ENCODE measurements at regions not wholly inside any gene's neighbourhood (a gene's known extent, or its start where the extent isn't known, plus 50 kb on each side); places are given as distances from the start of the nearest gene placed in this dataset.

- no peak overlapping the region for H3K4me3 ChIP-seq (ENCODE audit: low read depth in 1 of 2, low read length in 2 of 2)
- H3K36me3 ChIP-seq (ENCODE audit: control insufficient read depth in 1 of 2, insufficient read depth in 2 of 2, low read length in 2 of 2), result no peaks in the 10 kb centered on the region
- no peaks in the 10 kb centered on the region for H3K27me3 ChIP-seq (ENCODE audit: control insufficient read depth in 1 of 2, insufficient read depth in 2 of 2, low read length in 2 of 2)
- no peak overlapping the region for H3K27ac ChIP-seq (ENCODE audit: low read depth, low read length)
- H3K4me1 ChIP-seq (ENCODE audit: control insufficient read depth in 1 of 2, insufficient read depth in 2 of 2, low read length in 2 of 2), result no peaks in the 10 kb centered on the region
- H3K9me3 ChIP-seq (ENCODE audit: control insufficient read depth in 1 of 2, low read length in 2 of 2), result no peaks in the 10 kb centered on the region
- no peak overlapping the region for H3K9ac ChIP-seq (ENCODE audit: low read depth in 1 of 2, low read length in 2 of 2)
These were observed 1458.3 kb upstream of the TENM3 start for GRCh38 chr4:180784940-180785339.

GRCh38 chr4:180788729-180789128, 1454.5 kb upstream of the TENM3 start:
- H3K9ac ChIP-seq (ENCODE audit: low read depth in 1 of 2, low read length in 2 of 2), result no peak overlapping the region
- H3K27me3 ChIP-seq (ENCODE audit: control insufficient read depth in 1 of 2, insufficient read depth in 2 of 2, low read length in 2 of 2), result no peaks in the 10 kb centered on the region
- no peaks in the 10 kb centered on the region for H3K9me3 ChIP-seq (ENCODE audit: control insufficient read depth in 1 of 2, low read length in 2 of 2)
- H3K4me3 ChIP-seq (ENCODE audit: low read depth in 1 of 2, low read length in 2 of 2), result no peak overlapping the region
- no peaks in the 10 kb centered on the region for H3K4me1 ChIP-seq (ENCODE audit: control insufficient read depth in 1 of 2, insufficient read depth in 2 of 2, low read length in 2 of 2)
- H3K36me3 ChIP-seq (ENCODE audit: control insufficient read depth in 1 of 2, insufficient read depth in 2 of 2, low read length in 2 of 2), result no peaks in the 10 kb centered on the region
- no peak overlapping the region for H3K27ac ChIP-seq (ENCODE audit: low read depth, low read length)

- Histone ChIP-seq H3K27me3 (ENCODE audit: control insufficient read depth in 1 of 2, insufficient read depth in 2 of 2, low read length in 2 of 2) (no peaks in the 10 kb centered on the region), H3K27ac (ENCODE audit: low read depth, low read length) (no peak overlapping the region), H3K4me3 (ENCODE audit: low read depth in 1 of 2, low read length in 2 of 2) (no peak overlapping the region), H3K9ac (ENCODE audit: low read depth in 1 of 2, low read length in 2 of 2) (no peak overlapping the region), H3K4me1 (ENCODE audit: control insufficient read depth in 1 of 2, insufficient read depth in 2 of 2, low read length in 2 of 2) (no peaks in the 10 kb centered on the region), H3K36me3 (ENCODE audit: control insufficient read depth in 1 of 2, insufficient read depth in 2 of 2, low read length in 2 of 2) (no peaks in the 10 kb centered on the region), H3K9me3 (ENCODE audit: control insufficient read depth in 1 of 2, low read length in 2 of 2) (no peaks in the 10 kb centered on the region)
These were observed 1453.3 kb upstream of the TENM3 start for GRCh38 chr4:180789929-180790328.

- H3K27me3 ChIP-seq (ENCODE audit: control insufficient read depth in 1 of 2, insufficient read depth in 2 of 2, low read length in 2 of 2), result no peaks in the 10 kb centered on the region
- H3K4me3 ChIP-seq (ENCODE audit: low read depth in 1 of 2, low read length in 2 of 2), result no peak overlapping the region
- H3K9ac ChIP-seq (ENCODE audit: low read depth in 1 of 2, low read length in 2 of 2), result no peak overlapping the region
- no peaks in the 10 kb centered on the region for H3K36me3 ChIP-seq (ENCODE audit: control insufficient read depth in 1 of 2, insufficient read depth in 2 of 2, low read length in 2 of 2)
- H3K27ac ChIP-seq (ENCODE audit: low read depth, low read length), result no peak overlapping the region
- no peaks in the 10 kb centered on the region for H3K4me1 ChIP-seq (ENCODE audit: control insufficient read depth in 1 of 2, insufficient read depth in 2 of 2, low read length in 2 of 2)
- no peaks in the 10 kb centered on the region for H3K9me3 ChIP-seq (ENCODE audit: control insufficient read depth in 1 of 2, low read length in 2 of 2)
These were observed 1452.7 kb upstream of the TENM3 start for GRCh38 chr4:180790471-180790870.

- H3K4me3 ChIP-seq (ENCODE audit: low read depth in 1 of 2, low read length in 2 of 2), result no peak overlapping the region
- H3K4me1 ChIP-seq (ENCODE audit: control insufficient read depth in 1 of 2, insufficient read depth in 2 of 2, low read length in 2 of 2), result no peaks in the 10 kb centered on the region
- no peaks in the 10 kb centered on the region for H3K27me3 ChIP-seq (ENCODE audit: control insufficient read depth in 1 of 2, insufficient read depth in 2 of 2, low read length in 2 of 2)
- no peak overlapping the region for H3K27ac ChIP-seq (ENCODE audit: low read depth, low read length)
- H3K36me3 ChIP-seq (ENCODE audit: control insufficient read depth in 1 of 2, insufficient read depth in 2 of 2, low read length in 2 of 2), result no peaks in the 10 kb centered on the region
- no peak overlapping the region for H3K9ac ChIP-seq (ENCODE audit: low read depth in 1 of 2, low read length in 2 of 2)
- no peaks in the 10 kb centered on the region for H3K9me3 ChIP-seq (ENCODE audit: control insufficient read depth in 1 of 2, low read length in 2 of 2)
These were observed 1450.7 kb upstream of the TENM3 start for GRCh38 chr4:180792541-180792940.

GRCh38 chr4:180794333-180794732, 1448.9 kb upstream of the TENM3 start:
- H3K27me3 ChIP-seq (ENCODE audit: control insufficient read depth in 1 of 2, insufficient read depth in 2 of 2, low read length in 2 of 2), result no peaks in the 10 kb centered on the region
- H3K27ac ChIP-seq (ENCODE audit: low read depth, low read length), result no peak overlapping the region
- no peak overlapping the region for H3K9ac ChIP-seq (ENCODE audit: low read depth in 1 of 2, low read length in 2 of 2)
- no peaks in the 10 kb centered on the region for H3K4me1 ChIP-seq (ENCODE audit: control insufficient read depth in 1 of 2, insufficient read depth in 2 of 2, low read length in 2 of 2)
- H3K9me3 ChIP-seq (ENCODE audit: control insufficient read depth in 1 of 2, low read length in 2 of 2), result no peaks in the 10 kb centered on the region
- no peaks in the 10 kb centered on the region for H3K36me3 ChIP-seq (ENCODE audit: control insufficient read depth in 1 of 2, insufficient read depth in 2 of 2, low read length in 2 of 2)
- no peak overlapping the region for H3K4me3 ChIP-seq (ENCODE audit: low read depth in 1 of 2, low read length in 2 of 2)

- Histone ChIP-seq H3K4me3 (ENCODE audit: low read depth in 1 of 2, low read length in 2 of 2) (no peak overlapping the region), H3K9ac (ENCODE audit: low read depth in 1 of 2, low read length in 2 of 2) (no peak overlapping the region), H3K27me3 (ENCODE audit: control insufficient read depth in 1 of 2, insufficient read depth in 2 of 2, low read length in 2 of 2) (no peaks in the 10 kb centered on the region), H3K4me1 (ENCODE audit: control insufficient read depth in 1 of 2, insufficient read depth in 2 of 2, low read length in 2 of 2) (no peaks in the 10 kb centered on the region), H3K9me3 (ENCODE audit: control insufficient read depth in 1 of 2, low read length in 2 of 2) (no peaks in the 10 kb centered on the region), H3K27ac (ENCODE audit: low read depth, low read length) (no peak overlapping the region), H3K36me3 (ENCODE audit: control insufficient read depth in 1 of 2, insufficient read depth in 2 of 2, low read length in 2 of 2) (no peaks in the 10 kb centered on the region)
These were observed 1445.1 kb upstream of the TENM3 start for GRCh38 chr4:180798036-180798577.

GRCh38 chr4:180799798-180800197, 1443.4 kb upstream of the TENM3 start:
- no peaks in the 10 kb centered on the region for H3K36me3 ChIP-seq (ENCODE audit: control insufficient read depth in 1 of 2, insufficient read depth in 2 of 2, low read length in 2 of 2)
- H3K27ac ChIP-seq (ENCODE audit: low read depth, low read length), result no peak overlapping the region
- H3K4me3 ChIP-seq (ENCODE audit: low read depth in 1 of 2, low read length in 2 of 2), result no peak overlapping the region
- H3K4me1 ChIP-seq (ENCODE audit: control insufficient read depth in 1 of 2, insufficient read depth in 2 of 2, low read length in 2 of 2), result no peaks in the 10 kb centered on the region
- H3K9ac ChIP-seq (ENCODE audit: low read depth in 1 of 2, low read length in 2 of 2), result no peak overlapping the region
- H3K27me3 ChIP-seq (ENCODE audit: control insufficient read depth in 1 of 2, insufficient read depth in 2 of 2, low read length in 2 of 2), result no peaks in the 10 kb centered on the region
- no peaks in the 10 kb centered on the region for H3K9me3 ChIP-seq (ENCODE audit: control insufficient read depth in 1 of 2, low read length in 2 of 2)

GRCh38 chr4:180805101-180805500, 1438.1 kb upstream of the TENM3 start:
- Histone ChIP-seq H3K27me3 (ENCODE audit: control insufficient read depth in 1 of 2, insufficient read depth in 2 of 2, low read length in 2 of 2) (no peaks in the 10 kb centered on the region), H3K9me3 (ENCODE audit: control insufficient read depth in 1 of 2, low read length in 2 of 2) (no peaks in the 10 kb centered on the region), H3K4me1 (ENCODE audit: control insufficient read depth in 1 of 2, insufficient read depth in 2 of 2, low read length in 2 of 2) (no peaks in the 10 kb centered on the region), H3K27ac (ENCODE audit: low read depth, low read length) (no peak overlapping the region), H3K36me3 (ENCODE audit: control insufficient read depth in 1 of 2, insufficient read depth in 2 of 2, low read length in 2 of 2) (no peaks in the 10 kb centered on the region), H3K9ac (ENCODE audit: low read depth in 1 of 2, low read length in 2 of 2) (no peak overlapping the region), H3K4me3 (ENCODE audit: low read depth in 1 of 2, low read length in 2 of 2) (no peak overlapping the region)

GRCh38 chr4:180808862-180809261, 1434.3 kb upstream of the TENM3 start:
- Histone ChIP-seq H3K4me1 (ENCODE audit: control insufficient read depth in 1 of 2, insufficient read depth in 2 of 2, low read length in 2 of 2) (no peaks in the 10 kb centered on the region), H3K9ac (ENCODE audit: low read depth in 1 of 2, low read length in 2 of 2) (no peak overlapping the region), H3K9me3 (ENCODE audit: control insufficient read depth in 1 of 2, low read length in 2 of 2) (no peaks in the 10 kb centered on the region)

GRCh38 chr4:180809439-180809838, 1433.8 kb upstream of the TENM3 start:
- Histone ChIP-seq H3K9me3 (ENCODE audit: control insufficient read depth in 1 of 2, low read length in 2 of 2) (no peaks in the 10 kb centered on the region), H3K36me3 (ENCODE audit: control insufficient read depth in 1 of 2, insufficient read depth in 2 of 2, low read length in 2 of 2) (no peaks in the 10 kb centered on the region), H3K27ac (ENCODE audit: low read depth, low read length) (no peak overlapping the region), H3K4me1 (ENCODE audit: control insufficient read depth in 1 of 2, insufficient read depth in 2 of 2, low read length in 2 of 2) (no peaks in the 10 kb centered on the region), H3K9ac (ENCODE audit: low read depth in 1 of 2, low read length in 2 of 2) (no peak overlapping the region), H3K4me3 (ENCODE audit: low read depth in 1 of 2, low read length in 2 of 2) (no peak overlapping the region), H3K27me3 (ENCODE audit: control insufficient read depth in 1 of 2, insufficient read depth in 2 of 2, low read length in 2 of 2) (no peaks in the 10 kb centered on the region)

More at GRCh38 chr4:180808862-180809261, 1434.3 kb upstream of the TENM3 start:
- Histone ChIP-seq H3K27me3 (ENCODE audit: control insufficient read depth in 1 of 2, insufficient read depth in 2 of 2, low read length in 2 of 2) (no peaks in the 10 kb centered on the region), H3K36me3 (ENCODE audit: control insufficient read depth in 1 of 2, insufficient read depth in 2 of 2, low read length in 2 of 2) (no peaks in the 10 kb centered on the region), H3K27ac (ENCODE audit: low read depth, low read length) (no peak overlapping the region), H3K4me3 (ENCODE audit: low read depth in 1 of 2, low read length in 2 of 2) (no peak overlapping the region)
